Colonic mucosa (tissue), 4 donors: ENCODE measurements at regions not wholly inside any gene's neighbourhood (a gene's known extent, or its start where the extent isn't known, plus 50 kb on each side); places are given as distances from the start of the nearest gene placed in this dataset.

Experiments used
- DNase-seq: peaks from one replicate; pipeline ENCODE4 v3.0.0-alpha.2; 2020
- H3K27ac ChIP-seq: fragments of 200-600 bp; one replicate; pipeline ENCODE4 v1.8.0; 2021
- H3K27me3 ChIP-seq: fragments of 200-600 bp; one replicate; pipeline ENCODE4 v1.8.0; 2021
- H3K36me3 ChIP-seq: fragments of 200-600 bp; one replicate; pipeline ENCODE4 v1.8.0; 2021
- H3K4me1 ChIP-seq: fragments of 200-600 bp; one replicate; pipeline ENCODE4 v1.8.0; 2021; ENCODE audit warnings: mild to moderate bottlenecking
- H3K4me3 ChIP-seq: fragments of 200-600 bp; one replicate; pipeline ENCODE4 v1.8.0; 2021
- H3K9ac ChIP-seq, 2 donors: one replicate each; pipeline ENCODE4 v1.7.0; 2013; ENCODE audit warnings: control low read depth in 2 of 2, low read depth in 2 of 2, low read length in 2 of 2
- H3K9me3 ChIP-seq: fragments of 200-600 bp; one replicate; pipeline ENCODE4 v1.8.0; 2021
- intact Hi-C: fragments of 100-400 bp; cut with DNase I; formaldehyde crosslinking; loops from one replicate; pipeline ENCODE4 v1.14.1; 2022
- TF ChIP-seq, protein P1 (sequence below): fragments of 200-600 bp; IDR thresholded peaks from one replicate; pipeline ENCODE4 v1.8.0; 2022; ENCODE audit warnings: antibody characterized with exemption, mild to moderate bottlenecking
- donor health status: healthy.
- donor health status: DM: no; HTN: no; CAD: no.
- donor health status: DM: no; HTN: no; CAD: no.

DNA sequence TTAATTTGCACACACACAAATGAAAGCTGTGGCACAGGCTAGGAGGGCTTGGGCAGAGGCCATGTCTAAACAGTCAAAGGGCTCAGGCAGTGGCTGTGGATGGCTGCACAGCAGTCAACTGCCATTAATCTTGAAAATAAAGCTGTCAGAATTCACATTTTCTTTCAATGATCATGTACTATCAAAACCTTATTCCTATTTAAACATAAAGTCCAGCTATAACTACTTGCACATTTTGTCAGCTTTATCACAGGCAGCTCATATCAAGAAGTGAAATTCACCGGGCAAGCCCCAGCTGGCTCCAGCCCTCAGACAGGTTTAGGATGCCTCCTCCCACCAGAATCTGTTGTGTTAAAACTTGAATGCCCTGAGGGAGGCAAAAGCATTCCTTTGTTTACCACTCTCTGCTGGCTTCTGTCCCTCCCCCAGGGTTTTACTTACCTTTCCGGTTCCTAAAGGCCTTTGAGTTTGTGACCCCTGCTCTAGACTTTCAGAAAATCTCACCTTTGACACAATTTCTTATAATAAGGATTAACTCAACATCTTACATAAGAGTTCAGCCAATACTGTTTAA lies 54.9 kb upstream of the GRAMD2B start:
- H3K27ac ChIP-seq: no peak overlapping the region
- H3K27me3 ChIP-seq: no peaks in the 10 kb centered on the region
- no peaks in the 10 kb centered on the region for H3K36me3 ChIP-seq
- no peak overlapping the region for H3K9ac ChIP-seq
- no peaks in the 10 kb centered on the region for H3K9me3 ChIP-seq
- intact Hi-C loops: no loop called here
- no peak for DNase-seq
- TF ChIP-seq, protein P1, sequence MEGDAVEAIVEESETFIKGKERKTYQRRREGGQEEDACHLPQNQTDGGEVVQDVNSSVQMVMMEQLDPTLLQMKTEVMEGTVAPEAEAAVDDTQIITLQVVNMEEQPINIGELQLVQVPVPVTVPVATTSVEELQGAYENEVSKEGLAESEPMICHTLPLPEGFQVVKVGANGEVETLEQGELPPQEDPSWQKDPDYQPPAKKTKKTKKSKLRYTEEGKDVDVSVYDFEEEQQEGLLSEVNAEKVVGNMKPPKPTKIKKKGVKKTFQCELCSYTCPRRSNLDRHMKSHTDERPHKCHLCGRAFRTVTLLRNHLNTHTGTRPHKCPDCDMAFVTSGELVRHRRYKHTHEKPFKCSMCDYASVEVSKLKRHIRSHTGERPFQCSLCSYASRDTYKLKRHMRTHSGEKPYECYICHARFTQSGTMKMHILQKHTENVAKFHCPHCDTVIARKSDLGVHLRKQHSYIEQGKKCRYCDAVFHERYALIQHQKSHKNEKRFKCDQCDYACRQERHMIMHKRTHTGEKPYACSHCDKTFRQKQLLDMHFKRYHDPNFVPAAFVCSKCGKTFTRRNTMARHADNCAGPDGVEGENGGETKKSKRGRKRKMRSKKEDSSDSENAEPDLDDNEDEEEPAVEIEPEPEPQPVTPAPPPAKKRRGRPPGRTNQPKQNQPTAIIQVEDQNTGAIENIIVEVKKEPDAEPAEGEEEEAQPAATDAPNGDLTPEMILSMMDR: no peak
- H3K4me3 ChIP-seq: no peak overlapping the region
- H3K4me1 ChIP-seq: no peaks in the 10 kb centered on the region

GRCh38 chr5:126369083-126369482 lies 54.1 kb upstream of the GRAMD2B start:
- Histone ChIP-seq H3K9me3 (no peaks in the 10 kb centered on the region), H3K27ac (no peak overlapping the region), H3K9ac (no peak overlapping the region), H3K4me1 (no peaks in the 10 kb centered on the region), H3K36me3 (no peaks in the 10 kb centered on the region), H3K4me3 (no peak overlapping the region), H3K27me3 (no peaks in the 10 kb centered on the region)
- DNase-seq: no peak
- TF ChIP-seq, protein P1: no peak
- intact Hi-C loops: no loop called here

- TF ChIP-seq, protein P1: no peak
- Histone ChIP-seq H3K4me1 (no peaks in the 10 kb centered on the region), H3K27me3 (no peaks in the 10 kb centered on the region), H3K9ac (peak overlapping the region in 1 of 2 donors; percentile 94), H3K4me3 (no peak overlapping the region), H3K36me3 (no peaks in the 10 kb centered on the region), H3K27ac (peak overlapping the region; percentile 94), H3K9me3 (no peaks in the 10 kb centered on the region)
- no peak for DNase-seq
- intact Hi-C loops: no loop called here
Measured at GRCh38 chr5:126369995-126370731, 53.0 kb upstream of the GRAMD2B start.

DNA sequence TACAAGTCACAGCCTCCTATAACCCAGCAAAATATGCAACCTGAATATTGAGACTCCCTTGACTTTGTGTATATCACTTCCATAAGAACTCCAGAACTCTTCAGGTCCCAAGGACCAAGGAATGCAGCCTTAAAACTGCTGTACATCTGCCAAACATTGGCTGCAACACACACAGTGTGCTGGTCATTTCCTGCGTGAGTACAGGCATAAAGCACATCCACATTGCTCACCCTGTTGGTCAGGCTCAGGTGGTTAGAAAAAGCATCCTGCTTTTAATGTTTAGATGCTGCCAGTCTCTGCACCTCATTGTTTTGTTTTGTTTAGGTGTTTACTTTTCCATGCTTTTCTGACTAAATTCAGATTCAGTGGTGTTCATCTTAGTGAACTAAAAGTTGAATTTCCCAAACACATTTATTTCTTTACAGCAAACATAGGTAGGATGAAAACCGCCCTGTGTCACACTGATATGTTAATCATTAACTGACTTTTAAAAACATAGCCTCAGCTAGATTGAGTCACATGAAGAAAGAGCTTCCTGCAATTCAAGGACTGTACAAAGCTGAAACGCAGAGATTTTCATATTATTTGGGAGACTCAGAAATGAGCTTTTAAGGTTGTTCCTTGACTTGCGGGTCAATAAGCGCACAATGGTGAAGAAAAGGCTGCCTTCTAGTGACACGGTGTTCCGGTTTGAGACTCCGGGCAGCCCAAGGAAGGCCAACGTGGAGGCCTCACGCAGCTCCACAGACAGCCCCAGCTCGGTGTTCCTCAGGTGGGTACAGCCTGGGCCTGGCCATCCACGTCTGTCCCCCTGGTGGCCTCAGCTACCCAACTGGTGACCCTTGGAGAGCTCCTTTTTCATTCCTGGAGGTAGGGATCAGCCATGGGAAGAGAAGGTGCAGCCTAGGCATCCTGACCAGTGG lies 52.2 kb upstream of the GRAMD2B start:
- peak; percentile 56 for DNase-seq
- no peaks in the 10 kb centered on the region for H3K9me3 ChIP-seq
- H3K36me3 ChIP-seq: no peaks in the 10 kb centered on the region
- H3K27me3 ChIP-seq: no peaks in the 10 kb centered on the region
- H3K4me1 ChIP-seq: no peaks in the 10 kb centered on the region
- H3K27ac ChIP-seq: peak overlapping the region; percentile 94
- intact Hi-C loops: no loop called here
- peak overlapping the region; percentile 53 to 94 for H3K9ac ChIP-seq
- H3K4me3 ChIP-seq: peak overlapping the region; percentile 46
- TF ChIP-seq, protein P1: no peak

GRCh38 chr5:126373375-126374108 lies 49.7 kb upstream of the GRAMD2B start:
- H3K27ac ChIP-seq: peak overlapping the region; percentile 40
- intact Hi-C loops: no loop called here

More at GRCh38 chr5:126373375-126374108, 49.7 kb upstream of the GRAMD2B start:
- Histone ChIP-seq H3K27me3 (no peaks in the 10 kb centered on the region), H3K9me3 (no peaks in the 10 kb centered on the region), H3K4me3 (no peak overlapping the region), H3K9ac (peak overlapping the region in 1 of 2 donors; percentile 67), H3K36me3 (no peaks in the 10 kb centered on the region), H3K4me1 (no peaks in the 10 kb centered on the region)
- peak; percentile 32 for DNase-seq
- TF ChIP-seq, protein P1: no peak
